Thoracic aorta (tissue), 2 donors: ENCODE measurements at regions not wholly inside any gene's neighbourhood (a gene's known extent, or its start where the extent isn't known, plus 50 kb on each side); places are given as distances from the start of the nearest gene placed in this dataset.

Source experiments
- ATAC-seq: fragments of 150-250 bp; one replicate; pipeline ENCODE4 v1.8.0; 2017; ENCODE audit warnings: low read depth; ENCODE audit not compliant: insufficient number of reproducible peaks, low FRiP score
- DNase-seq: peaks from one replicate; pipeline ENCODE4 v3.0.0-alpha.2; 2020; ENCODE audit warnings: low spot score
- H3K27ac ChIP-seq, 2 donors: fragments of 200-600 bp; sonication (generic); 1 replicate in 1 of 2; 2 replicates in 1 of 2; pipeline ENCODE4 v1.5.1; 2016; ENCODE audit warnings: mild to moderate bottlenecking in 2 of 2, moderate library complexity in 2 of 2
- H3K27me3 ChIP-seq: fragments of 200-600 bp; sonication (generic); replicated peaks from 2 replicates; pipeline ENCODE4 v1.6.0; 2016; ENCODE audit warnings: mild to moderate bottlenecking; ENCODE audit not compliant: insufficient read depth
- H3K36me3 ChIP-seq: fragments of 200-600 bp; sonication (generic); one replicate; pipeline ENCODE4 v1.5.1; 2016
- H3K4me1 ChIP-seq, 2 donors: fragments of 200-600 bp; sonication (generic); 1 replicate in 1 of 2; 2 replicates in 1 of 2; pipeline versions ENCODE4 v1.5.1 to v1.6.0; 2016; ENCODE audit warnings: low read depth in 2 of 2, mild to moderate bottlenecking in 1 of 2; ENCODE audit not compliant: control insufficient read depth in 1 of 2
- H3K4me3 ChIP-seq: fragments of 200-600 bp; sonication (generic); 2 replicates; pipeline ENCODE4 v1.5.1; 2016; ENCODE audit warnings: mild to moderate bottlenecking
- H3K9me3 ChIP-seq: fragments of 200-600 bp; sonication (generic); 2 replicates; pipeline ENCODE4 v1.5.1; 2016
- CTCF ChIP-seq: fragments of 200-600 bp; sonication (generic); IDR thresholded peaks from one replicate; pipeline ENCODE4 v1.5.1; 2019; ENCODE audit warnings: antibody characterized with exemption

- no peak for ATAC-seq
These were observed 52.4 kb upstream of the PTMA start for GRCh38 chr2:231655894-231656293.

More at GRCh38 chr2:231655894-231656293, 52.4 kb upstream of the PTMA start:
- Histone ChIP-seq H3K9me3 (no peaks in the 10 kb centered on the region), H3K27me3 (no peaks in the 10 kb centered on the region), H3K36me3 (no peaks in the 10 kb centered on the region), H3K27ac (no peak overlapping the region), H3K4me3 (no peak overlapping the region), H3K4me1 (no peaks in the 10 kb centered on the region)
- no peak for TF ChIP-seq CTCF
- no peak for DNase-seq
